Liver (tissue), 3 donors: ENCODE measurements at regions not wholly inside any gene's neighbourhood (a gene's known extent, or its start where the extent isn't known, plus 50 kb on each side); places are given as distances from the start of the nearest gene placed in this dataset.
"Not testable (repeated sequence)": the region's sequence is repeated elsewhere in the genome, so short reads cannot be mapped to it uniquely, and the experiment has no call there.

ENCODE experiments used
- CTCF ChIP-seq: fragments of 150-350 bp; IDR thresholded peaks from 2 replicates; pipeline ENCODE4 v1.5.1; 2017; ENCODE audit warnings: improper control_type of control experiment, low read depth, low read length; ENCODE audit not compliant: missing input control
- TAF1 ChIP-seq: conservative IDR thresholded peaks from 2 replicates; pipeline ENCODE4 v1.6.1; 2016; ENCODE audit warnings: antibody characterized with exemption, mild to moderate bottlenecking
- TF ChIP-seq, protein P1 (sequence below): IDR thresholded peaks from 2 replicates; pipeline ENCODE4 v1.6.1; 2016; ENCODE audit warnings: antibody characterized with exemption
- TF ChIP-seq, protein P2 (sequence below): IDR thresholded peaks from 2 replicates; pipeline ENCODE4 v1.6.1; 2016; ENCODE audit warnings: antibody characterized with exemption, mild to moderate bottlenecking
- donor health status: healthy.
- donor health status: healthy.

DNA sequence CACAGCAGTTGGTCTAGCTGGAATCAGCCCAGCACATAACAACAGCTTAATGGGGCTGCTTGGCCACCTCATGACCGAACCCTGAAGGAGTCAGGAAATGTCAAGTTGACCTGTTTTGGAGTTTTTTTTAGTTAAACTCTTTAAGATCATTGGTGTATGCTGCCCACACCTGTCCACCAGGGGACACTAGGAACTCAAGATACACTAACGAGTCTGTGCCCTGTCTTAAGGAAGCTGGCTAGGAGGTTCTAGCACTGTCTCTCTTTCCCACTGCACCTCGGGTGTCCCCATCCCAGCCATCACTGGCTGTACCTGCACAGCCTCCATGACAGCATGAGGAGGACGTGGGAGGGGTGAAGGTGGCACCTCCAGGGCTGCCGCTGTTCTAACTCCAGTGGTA lies 364.9 kb upstream of the SOX1 start:
- TF ChIP-seq CTCF, TAF1: not testable (repeated sequence)
- TF ChIP-seq, protein P1, sequence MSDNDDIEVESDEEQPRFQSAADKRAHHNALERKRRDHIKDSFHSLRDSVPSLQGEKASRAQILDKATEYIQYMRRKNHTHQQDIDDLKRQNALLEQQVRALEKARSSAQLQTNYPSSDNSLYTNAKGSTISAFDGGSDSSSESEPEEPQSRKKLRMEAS = not testable (repeated sequence)
- TF ChIP-seq, protein P2, sequence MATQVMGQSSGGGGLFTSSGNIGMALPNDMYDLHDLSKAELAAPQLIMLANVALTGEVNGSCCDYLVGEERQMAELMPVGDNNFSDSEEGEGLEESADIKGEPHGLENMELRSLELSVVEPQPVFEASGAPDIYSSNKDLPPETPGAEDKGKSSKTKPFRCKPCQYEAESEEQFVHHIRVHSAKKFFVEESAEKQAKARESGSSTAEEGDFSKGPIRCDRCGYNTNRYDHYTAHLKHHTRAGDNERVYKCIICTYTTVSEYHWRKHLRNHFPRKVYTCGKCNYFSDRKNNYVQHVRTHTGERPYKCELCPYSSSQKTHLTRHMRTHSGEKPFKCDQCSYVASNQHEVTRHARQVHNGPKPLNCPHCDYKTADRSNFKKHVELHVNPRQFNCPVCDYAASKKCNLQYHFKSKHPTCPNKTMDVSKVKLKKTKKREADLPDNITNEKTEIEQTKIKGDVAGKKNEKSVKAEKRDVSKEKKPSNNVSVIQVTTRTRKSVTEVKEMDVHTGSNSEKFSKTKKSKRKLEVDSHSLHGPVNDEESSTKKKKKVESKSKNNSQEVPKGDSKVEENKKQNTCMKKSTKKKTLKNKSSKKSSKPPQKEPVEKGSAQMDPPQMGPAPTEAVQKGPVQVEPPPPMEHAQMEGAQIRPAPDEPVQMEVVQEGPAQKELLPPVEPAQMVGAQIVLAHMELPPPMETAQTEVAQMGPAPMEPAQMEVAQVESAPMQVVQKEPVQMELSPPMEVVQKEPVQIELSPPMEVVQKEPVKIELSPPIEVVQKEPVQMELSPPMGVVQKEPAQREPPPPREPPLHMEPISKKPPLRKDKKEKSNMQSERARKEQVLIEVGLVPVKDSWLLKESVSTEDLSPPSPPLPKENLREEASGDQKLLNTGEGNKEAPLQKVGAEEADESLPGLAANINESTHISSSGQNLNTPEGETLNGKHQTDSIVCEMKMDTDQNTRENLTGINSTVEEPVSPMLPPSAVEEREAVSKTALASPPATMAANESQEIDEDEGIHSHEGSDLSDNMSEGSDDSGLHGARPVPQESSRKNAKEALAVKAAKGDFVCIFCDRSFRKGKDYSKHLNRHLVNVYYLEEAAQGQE = not testable (repeated sequence)
